ENCODE measurements at regions not wholly inside any gene's neighbourhood (a gene's known extent, or its start where the extent isn't known, plus 50 kb on each side); places are given as distances from the start of the nearest gene placed in this dataset.
"Not testable (repeated sequence)": the region's sequence is repeated elsewhere in the genome, so short reads cannot be mapped to it uniquely, and the experiment has no call there.

DNA sequence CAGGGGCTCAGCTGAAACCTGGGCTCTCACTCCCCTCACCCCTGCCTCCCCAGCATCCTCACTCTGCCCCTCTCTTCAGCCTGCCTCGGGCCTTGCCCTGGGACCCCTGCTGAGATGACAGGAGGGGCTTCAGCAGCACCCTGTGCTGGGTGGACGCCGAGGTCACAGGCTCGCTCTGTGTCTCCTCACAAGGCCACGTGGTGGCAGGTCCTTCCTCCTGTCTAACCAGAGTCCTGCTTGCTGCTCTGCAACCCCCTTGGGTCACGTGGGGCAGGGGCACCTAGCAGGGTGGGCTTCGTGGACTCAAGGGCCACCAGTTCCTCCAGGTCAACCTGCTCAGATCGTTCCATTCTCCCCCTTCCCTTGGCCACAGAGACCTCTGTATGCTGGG lies 90.4 kb downstream of the TMEM121 start:
- TF ChIP-seq, protein P1, sequence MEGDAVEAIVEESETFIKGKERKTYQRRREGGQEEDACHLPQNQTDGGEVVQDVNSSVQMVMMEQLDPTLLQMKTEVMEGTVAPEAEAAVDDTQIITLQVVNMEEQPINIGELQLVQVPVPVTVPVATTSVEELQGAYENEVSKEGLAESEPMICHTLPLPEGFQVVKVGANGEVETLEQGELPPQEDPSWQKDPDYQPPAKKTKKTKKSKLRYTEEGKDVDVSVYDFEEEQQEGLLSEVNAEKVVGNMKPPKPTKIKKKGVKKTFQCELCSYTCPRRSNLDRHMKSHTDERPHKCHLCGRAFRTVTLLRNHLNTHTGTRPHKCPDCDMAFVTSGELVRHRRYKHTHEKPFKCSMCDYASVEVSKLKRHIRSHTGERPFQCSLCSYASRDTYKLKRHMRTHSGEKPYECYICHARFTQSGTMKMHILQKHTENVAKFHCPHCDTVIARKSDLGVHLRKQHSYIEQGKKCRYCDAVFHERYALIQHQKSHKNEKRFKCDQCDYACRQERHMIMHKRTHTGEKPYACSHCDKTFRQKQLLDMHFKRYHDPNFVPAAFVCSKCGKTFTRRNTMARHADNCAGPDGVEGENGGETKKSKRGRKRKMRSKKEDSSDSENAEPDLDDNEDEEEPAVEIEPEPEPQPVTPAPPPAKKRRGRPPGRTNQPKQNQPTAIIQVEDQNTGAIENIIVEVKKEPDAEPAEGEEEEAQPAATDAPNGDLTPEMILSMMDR (IDR thresholded peaks at IDR 0.05) = no peak
- Mint-ChIP-seq H3K27me3 (ENCODE audit: unreplicated experiment) (no peaks in the 10 kb centered on the region), H3K36me3 (ENCODE audit: unreplicated experiment) (no peaks in the 10 kb centered on the region), H3K4me3 (ENCODE audit: unreplicated experiment) (no peak overlapping the region), H3K27ac (ENCODE audit: unreplicated experiment) (no peak overlapping the region), H3K9me3 (ENCODE audit: unreplicated experiment) (peaks cover 15% of the 10 kb centered on the region), H3K4me1 (ENCODE audit: unreplicated experiment) (no peaks in the 10 kb centered on the region)
- DNase-seq (ENCODE audit: extremely low spot score, unreplicated experiment) = no peak

DNA sequence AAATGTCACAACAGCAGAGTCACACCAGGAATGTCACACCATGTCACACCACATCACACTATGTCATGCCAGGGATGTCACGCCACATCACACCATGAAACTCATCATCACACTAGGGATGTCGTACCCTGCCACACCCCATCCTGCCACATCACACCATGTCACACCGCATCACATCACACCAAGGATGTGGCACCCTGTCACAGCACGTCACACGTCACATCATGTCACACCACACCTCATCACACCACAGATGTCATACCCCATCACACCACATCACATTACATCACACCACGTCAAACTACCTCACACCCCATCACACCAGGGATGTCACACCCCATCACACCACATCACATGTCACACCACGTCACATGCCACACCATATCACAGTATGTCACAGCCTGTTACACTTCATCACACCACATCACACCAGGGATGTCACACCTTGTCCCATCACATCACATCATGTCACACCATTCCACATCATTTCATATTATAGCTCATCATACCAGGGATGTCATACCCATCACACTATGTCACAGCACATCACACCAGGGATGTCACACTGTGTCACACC lies 90.9 kb downstream of the TMEM121 start:
- H3K9me3 Mint-ChIP-seq (ENCODE audit: unreplicated experiment) = peaks cover 15% of the 10 kb centered on the region
- no peaks in the 10 kb centered on the region for H3K4me1 Mint-ChIP-seq (ENCODE audit: unreplicated experiment)
- no peak for DNase-seq (ENCODE audit: extremely low spot score, unreplicated experiment)
- H3K4me3 Mint-ChIP-seq (ENCODE audit: unreplicated experiment) = no peak overlapping the region
- H3K27ac Mint-ChIP-seq (ENCODE audit: unreplicated experiment) = no peak overlapping the region
- no peaks in the 10 kb centered on the region for H3K27me3 Mint-ChIP-seq (ENCODE audit: unreplicated experiment)
- TF ChIP-seq, protein P1 (IDR thresholded peaks at IDR 0.05) = no peak
- H3K36me3 Mint-ChIP-seq (ENCODE audit: unreplicated experiment) = no peaks in the 10 kb centered on the region

DNA sequence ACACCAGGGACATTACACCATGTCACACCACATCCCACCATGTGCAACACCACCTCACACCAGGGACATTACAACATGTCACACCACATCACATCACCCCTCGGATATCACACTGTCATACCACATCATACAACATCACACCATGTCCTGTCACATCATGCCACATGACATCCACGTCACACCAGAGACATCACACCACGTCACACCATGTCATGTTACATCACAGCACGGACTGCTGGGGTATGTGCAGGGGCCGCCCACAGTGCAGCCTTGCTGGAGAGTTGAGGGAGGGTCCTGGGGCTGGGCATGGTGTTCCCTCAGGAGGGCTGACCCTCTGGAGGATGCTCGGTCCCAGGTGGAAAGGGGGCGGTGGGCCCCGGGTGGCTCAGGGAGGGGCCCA lies 91.4 kb downstream of the TMEM121 start:
- peaks cover 15% of the 10 kb centered on the region for H3K9me3 Mint-ChIP-seq (ENCODE audit: unreplicated experiment)
- not testable (repeated sequence) for H3K27ac Mint-ChIP-seq (ENCODE audit: unreplicated experiment)

DNA sequence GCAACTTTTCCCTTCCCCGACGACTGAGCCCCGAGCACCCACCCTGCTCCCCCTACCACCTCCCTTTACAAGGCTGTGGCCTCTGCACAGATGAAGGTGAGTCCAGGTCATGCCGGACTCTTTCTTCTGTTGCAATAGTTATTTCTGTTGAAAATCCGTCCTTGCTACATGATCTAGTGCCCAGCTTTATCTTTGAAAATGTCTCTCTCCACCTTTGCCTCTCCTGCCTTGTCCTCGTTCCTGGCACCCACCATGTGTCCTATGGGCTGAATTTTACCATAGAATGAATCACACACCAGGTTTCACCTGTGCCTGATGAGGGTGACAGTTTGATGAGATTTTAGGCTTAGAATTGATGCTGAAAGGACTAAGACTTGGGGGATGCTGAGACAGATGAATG lies 92.9 kb downstream of the TMEM121 start:
- DNase-seq (ENCODE audit: extremely low spot score, unreplicated experiment); H3K27me3 Mint-ChIP-seq (ENCODE audit: unreplicated experiment); H3K27ac Mint-ChIP-seq (ENCODE audit: unreplicated experiment); H3K36me3 Mint-ChIP-seq (ENCODE audit: unreplicated experiment); H3K4me1 Mint-ChIP-seq (ENCODE audit: unreplicated experiment); H3K4me3 Mint-ChIP-seq (ENCODE audit: unreplicated experiment): not testable (repeated sequence)
- peaks cover 15% of the 10 kb centered on the region for H3K9me3 Mint-ChIP-seq (ENCODE audit: unreplicated experiment)

More for the DNA sequence above, 91.4 kb downstream of the TMEM121 start:
- not testable (repeated sequence) for H3K36me3 Mint-ChIP-seq (ENCODE audit: unreplicated experiment); H3K4me1 Mint-ChIP-seq (ENCODE audit: unreplicated experiment); H3K27me3 Mint-ChIP-seq (ENCODE audit: unreplicated experiment); DNase-seq (ENCODE audit: extremely low spot score, unreplicated experiment); H3K4me3 Mint-ChIP-seq (ENCODE audit: unreplicated experiment)

DNA sequence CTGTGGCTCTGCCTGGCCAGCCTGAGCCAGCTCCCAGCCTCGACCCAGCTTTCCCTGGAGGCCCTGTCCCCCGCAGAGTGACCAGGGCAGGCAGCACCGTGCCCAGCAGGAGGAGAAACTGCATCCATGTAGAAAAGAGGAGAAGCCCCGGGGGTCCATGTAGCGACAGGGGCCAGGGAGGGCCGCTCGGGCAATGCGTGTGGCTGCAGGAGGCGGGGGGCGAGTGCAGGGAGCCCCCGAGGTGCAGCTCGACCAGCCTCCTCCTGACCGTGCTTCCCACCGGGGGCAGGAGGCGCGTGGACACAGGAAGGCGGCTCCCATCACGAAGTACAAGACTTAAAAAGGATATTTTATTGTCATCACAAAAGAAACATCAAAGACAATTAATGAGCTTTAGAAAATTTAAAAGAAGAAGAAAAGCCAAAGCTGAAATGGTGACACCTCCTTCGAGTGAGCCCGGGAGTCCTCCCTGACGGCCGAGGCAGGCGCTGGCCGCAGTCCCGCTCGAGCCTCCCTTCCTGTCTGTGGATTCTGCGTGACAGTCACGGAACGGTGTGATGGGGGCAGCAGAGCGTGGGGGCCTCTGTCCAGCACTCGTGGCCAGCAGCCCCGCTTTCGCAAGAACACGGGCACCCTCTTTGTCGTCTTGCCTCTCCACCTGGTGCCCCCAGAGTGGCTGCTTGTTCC lies 93.9 kb downstream of the TMEM121 start:
- H3K36me3 Mint-ChIP-seq (ENCODE audit: unreplicated experiment); H3K4me1 Mint-ChIP-seq (ENCODE audit: unreplicated experiment); DNase-seq (ENCODE audit: extremely low spot score, unreplicated experiment); H3K27ac Mint-ChIP-seq (ENCODE audit: unreplicated experiment); H3K4me3 Mint-ChIP-seq (ENCODE audit: unreplicated experiment); H3K27me3 Mint-ChIP-seq (ENCODE audit: unreplicated experiment): not testable (repeated sequence)
- H3K9me3 Mint-ChIP-seq (ENCODE audit: unreplicated experiment) = peaks cover 18% of the 10 kb centered on the region

DNA sequence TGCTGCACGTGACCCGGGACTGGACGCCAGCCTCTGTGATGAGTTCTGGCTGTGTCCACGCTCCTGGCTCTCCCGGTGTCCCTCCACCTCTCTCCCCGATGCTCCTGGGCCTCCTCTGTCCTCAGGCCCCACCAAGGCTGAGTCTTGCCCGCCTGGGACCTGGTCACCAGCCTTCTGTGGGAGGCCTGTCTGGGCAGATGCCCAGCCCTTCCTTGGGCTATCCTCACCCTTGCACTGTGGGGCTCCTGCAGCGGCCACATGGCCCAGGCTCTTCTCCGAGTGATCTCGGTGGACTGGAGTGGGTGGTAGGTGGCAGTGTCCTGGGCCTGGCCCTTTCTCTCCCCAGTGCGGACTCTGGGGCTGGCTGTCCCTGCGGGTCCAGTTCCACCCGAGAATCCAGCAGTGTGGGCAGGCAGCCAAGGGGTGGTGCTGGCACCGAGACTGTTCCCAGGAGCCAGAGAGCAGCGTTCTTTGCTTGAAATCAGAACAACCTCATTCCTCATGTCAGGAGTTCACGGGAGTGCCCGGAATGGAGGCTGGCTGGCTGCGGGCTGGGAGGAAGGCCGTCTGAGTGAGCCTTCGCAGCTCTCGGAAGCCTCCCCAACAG lies 94.6 kb downstream of the TMEM121 start:
- H3K27ac Mint-ChIP-seq (ENCODE audit: unreplicated experiment); H3K4me1 Mint-ChIP-seq (ENCODE audit: unreplicated experiment); DNase-seq (ENCODE audit: extremely low spot score, unreplicated experiment); H3K36me3 Mint-ChIP-seq (ENCODE audit: unreplicated experiment); H3K4me3 Mint-ChIP-seq (ENCODE audit: unreplicated experiment); H3K27me3 Mint-ChIP-seq (ENCODE audit: unreplicated experiment): not testable (repeated sequence)
- peaks cover 18% of the 10 kb centered on the region for H3K9me3 Mint-ChIP-seq (ENCODE audit: unreplicated experiment)

DNA sequence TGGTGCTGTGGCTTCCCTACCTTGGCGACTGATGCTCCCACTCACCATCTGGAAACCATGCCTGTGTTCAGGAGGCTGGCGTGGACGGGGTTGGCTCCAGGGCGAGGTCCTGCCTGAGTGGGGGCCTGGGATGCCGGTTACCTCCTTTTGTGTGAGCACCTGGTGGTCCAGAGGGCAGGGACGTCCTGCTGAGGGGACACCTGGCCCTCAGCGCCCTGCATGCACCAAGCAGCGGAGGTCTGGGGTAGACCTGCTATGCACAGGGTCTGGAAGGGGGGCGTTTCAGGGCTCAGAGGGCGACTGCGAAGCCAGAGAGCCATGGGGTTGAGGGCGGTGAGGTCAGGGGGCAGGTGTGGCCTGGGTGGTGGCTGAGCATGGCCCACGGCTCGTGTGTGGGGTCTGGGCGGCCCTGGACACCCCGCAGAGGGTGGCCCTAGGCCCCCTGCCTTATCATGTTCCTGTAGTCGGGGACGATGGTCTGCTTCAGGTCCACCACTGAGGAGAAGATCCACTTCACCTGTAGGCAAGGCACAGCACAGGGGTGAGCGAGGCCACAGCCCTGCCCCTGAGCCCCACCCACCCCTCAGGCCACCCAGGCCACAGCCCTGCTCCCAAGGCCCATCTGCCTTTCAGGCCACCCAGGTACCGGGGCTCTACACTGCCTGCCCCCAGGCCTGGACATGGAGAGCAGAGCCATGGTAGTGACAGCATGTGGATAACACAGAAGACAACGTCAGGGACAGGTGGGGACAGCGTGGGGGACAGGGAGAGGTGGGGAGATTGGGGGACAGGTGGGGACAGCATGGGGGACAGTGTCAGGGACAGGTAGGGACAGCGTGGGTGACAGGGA lies 95.3 kb downstream of the TMEM121 start:
- H3K9me3 Mint-ChIP-seq (ENCODE audit: unreplicated experiment) = peaks cover 18% of the 10 kb centered on the region
- H3K4me1 Mint-ChIP-seq (ENCODE audit: unreplicated experiment); H3K27me3 Mint-ChIP-seq (ENCODE audit: unreplicated experiment); H3K27ac Mint-ChIP-seq (ENCODE audit: unreplicated experiment); H3K36me3 Mint-ChIP-seq (ENCODE audit: unreplicated experiment); DNase-seq (ENCODE audit: extremely low spot score, unreplicated experiment); H3K4me3 Mint-ChIP-seq (ENCODE audit: unreplicated experiment): not testable (repeated sequence)

Measured in osteocyte (in vitro differentiated cells).